Stimulated activated CD4-positive, alpha-beta T cell treated with anti-CD3 and anti-CD28 coated beads, Interleukin-1b, Interleukin-23, amount 100 ng/mL, for 24 hours (primary cell): ENCODE measurements at regions not wholly inside any gene's neighbourhood (a gene's known extent, or its start where the extent isn't known, plus 50 kb on each side); places are given as distances from the start of the nearest gene placed in this dataset.
A peak's percentile ranks its signal among the peaks of the same experiment; 100 is the strongest.
"Not testable (repeated sequence)": the region's sequence is repeated elsewhere in the genome, so short reads cannot be mapped to it uniquely, and the experiment has no call there.

Experiments used
- DNase-seq, 4 experiments: peaks; one replicate each; pipeline ENCODE4 v3.0.0-alpha.2; 2020; ENCODE audit warnings: low read depth in 4 of 4, low spot score in 1 of 4

DNA sequence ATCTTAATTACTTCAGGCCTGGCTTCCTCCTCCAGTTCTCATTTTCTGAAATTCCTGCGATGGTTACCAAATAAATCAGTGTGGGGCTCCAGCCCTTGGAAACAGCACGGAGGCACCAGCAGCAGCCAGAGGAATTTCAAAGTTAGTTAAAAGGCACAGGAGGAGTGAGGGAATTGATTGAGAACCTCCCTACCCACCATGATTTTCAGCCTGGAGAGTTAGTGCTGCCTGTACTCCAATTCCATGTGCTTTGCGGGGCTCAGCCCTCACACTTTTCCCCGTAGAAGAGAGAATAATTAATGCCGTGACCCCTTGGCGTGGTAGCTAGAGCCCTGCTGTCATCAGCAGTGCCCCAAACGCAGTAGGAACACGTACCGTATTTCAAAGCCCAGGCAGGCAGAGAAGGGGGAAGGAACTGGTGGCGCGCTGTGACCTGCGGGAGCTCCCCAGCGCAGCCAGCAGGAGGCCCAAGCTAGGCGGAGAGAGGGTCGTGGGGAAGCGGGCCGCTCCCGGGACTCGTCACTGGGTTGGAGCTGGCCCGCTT, 84.0 kb upstream of the IGFBP7 start:
- DNase-seq: no peak

GRCh38 chr4:57193209-57193810, 83.1 kb upstream of the IGFBP7 start:
- DNase-seq: no peak

DNA sequence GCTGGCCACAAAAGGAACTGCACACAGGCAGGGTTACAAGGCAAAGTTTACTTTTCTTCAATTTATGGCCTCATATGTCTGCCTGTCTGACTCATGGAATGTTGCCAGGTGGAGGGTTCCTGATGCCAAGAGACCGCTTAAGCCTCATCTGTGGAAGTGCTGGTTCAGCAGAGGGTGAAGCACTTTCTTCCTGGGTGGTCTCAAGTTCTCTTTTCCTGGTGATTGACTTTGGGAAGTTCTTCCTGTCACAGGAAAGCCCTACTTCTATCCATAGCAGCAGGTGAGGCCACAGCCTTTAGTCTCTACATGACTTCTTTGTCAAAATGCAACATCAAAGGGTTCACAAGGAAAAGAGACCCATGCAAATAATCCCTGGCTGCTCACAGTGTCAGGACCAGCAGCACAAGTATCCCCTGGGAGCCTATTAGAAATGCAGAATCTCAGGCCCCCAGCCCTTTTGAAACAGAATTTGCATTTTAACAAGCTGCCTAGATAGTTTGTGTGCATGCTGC, 81.4 kb upstream of the IGFBP7 start:
- DNase-seq: no peak

- peak in 1 of 4 experiments; percentile 2 for DNase-seq
These were observed 80.7 kb upstream of the IGFBP7 start for GRCh38 chr4:57190601-57191481.

GRCh38 chr4:57187246-57187645, 77.1 kb upstream of the IGFBP7 start:
- DNase-seq: no peak

DNA sequence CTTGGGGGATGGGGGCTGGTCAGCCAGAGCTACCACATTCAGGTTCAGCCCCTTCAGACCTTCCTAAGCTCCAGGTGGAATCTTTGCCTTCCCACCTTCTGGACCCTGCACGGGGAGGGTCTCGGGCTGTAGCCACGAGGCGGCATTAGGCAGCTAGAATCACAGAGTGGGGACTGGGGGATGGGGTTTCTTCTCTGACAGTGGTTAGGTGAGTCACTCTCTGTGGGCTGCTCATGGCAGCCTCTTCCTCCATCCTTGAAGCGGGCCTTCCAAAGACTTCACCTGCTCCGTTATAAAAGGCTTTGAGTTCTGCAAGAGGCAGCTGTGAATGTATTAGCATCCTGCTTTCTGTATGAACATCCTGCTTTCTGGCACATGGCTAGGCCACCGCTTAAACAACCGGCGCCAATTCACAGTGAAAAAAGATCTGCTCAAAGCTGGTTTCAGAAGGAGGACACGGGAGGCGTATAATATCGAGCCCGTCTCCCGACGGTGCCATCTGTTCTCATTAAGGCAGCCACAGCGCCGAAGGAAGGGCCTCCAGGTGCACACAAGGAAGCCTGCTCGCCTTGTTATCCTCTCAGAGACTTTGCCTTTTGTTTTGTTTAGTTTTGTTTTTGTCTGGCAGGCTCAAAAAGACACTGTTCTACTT, 74.3 kb upstream of the IGFBP7 start:
- DNase-seq: no peak

GRCh38 chr4:57182132-57182874, 72.1 kb upstream of the IGFBP7 start:
- no peak for DNase-seq

DNA sequence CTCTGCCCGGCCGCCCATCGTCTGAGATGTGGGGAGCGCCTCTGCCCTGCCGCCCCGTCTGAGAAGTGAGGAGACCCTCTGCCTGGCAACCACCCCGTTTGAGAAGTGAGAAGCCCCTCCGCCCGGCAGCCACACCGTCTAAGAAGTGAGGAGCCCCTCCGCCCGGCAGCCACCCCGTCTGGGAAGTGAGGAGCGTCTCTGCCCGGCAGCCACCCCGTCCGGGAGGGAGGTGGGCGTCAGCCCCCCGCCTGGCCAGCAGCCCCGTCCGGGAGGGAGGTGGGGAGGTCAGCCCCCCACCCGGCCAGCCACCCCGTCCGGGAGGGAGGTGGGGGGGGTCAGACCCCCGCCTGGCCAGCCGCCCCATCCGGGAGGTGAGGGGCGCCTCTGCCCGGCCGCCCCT, 63.0 kb upstream of the IGFBP7 start:
- not testable (repeated sequence) for DNase-seq

- DNase-seq: no peak
These were observed 61.9 kb upstream of the IGFBP7 start for GRCh38 chr4:57172065-57172464.

DNA sequence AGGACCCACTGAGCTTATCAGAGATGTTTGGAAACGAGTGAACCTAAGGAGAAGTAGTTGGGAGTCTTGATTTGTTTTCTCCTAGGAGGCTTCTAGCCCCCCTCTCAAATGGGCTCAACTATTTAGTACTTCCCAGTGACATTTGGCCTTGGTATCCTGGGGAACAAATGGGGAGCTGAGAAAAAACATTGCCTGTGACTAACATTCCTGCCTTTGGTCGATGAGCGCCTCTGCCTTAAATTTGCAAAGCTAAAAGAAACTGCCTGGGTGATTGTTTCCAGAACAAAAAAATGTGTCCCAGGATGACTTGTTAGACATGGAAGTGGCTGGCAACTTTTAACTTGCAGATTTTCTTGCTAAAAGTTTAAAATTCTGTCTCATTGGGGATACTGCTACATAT, 58.8 kb upstream of the IGFBP7 start:
- DNase-seq: no peak

GRCh38 chr4:57163530-57164459, 53.6 kb upstream of the IGFBP7 start:
- DNase-seq: peak; percentile 44 to 66 (median 56)

DNA sequence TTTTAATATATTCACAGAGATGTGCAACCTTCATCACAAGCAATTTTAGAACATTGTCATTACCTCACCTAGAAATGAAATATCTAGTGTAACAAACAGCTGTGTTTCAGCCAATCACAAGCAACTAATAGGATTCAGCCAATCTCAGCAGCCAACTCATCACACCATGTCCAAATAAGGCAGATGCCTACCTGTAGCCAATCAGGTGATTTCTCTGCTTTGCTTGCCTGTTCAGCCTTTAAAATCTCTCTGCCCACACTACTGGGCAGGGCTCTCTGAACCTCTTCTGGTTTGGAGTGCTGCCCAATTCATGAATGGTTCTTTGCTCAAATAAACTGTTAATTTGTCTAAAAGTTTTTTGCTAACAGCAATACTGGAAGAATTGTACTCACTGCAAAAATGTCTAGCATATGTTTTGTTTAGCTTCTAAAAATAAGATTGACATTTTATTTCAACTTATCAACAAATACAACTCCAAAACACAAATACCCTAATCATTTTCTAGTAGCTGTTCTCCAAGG, 52.4 kb upstream of the IGFBP7 start:
- DNase-seq: no peak
